GM12878 (cell line): ENCODE measurements at regions not wholly inside any gene's neighbourhood (a gene's known extent, or its start where the extent isn't known, plus 50 kb on each side); places are given as distances from the start of the nearest gene placed in this dataset.

Experiments used
- ATAC-seq: fragments of 200-7000 bp; cut with Tn5 transposase; 3 replicates; pipeline ENCODE4 v1.9.1; 2020; ENCODE audit warnings: mild to moderate bottlenecking, moderate library complexity
- BruUV-seq: library from RNA; stranded (reverse); fragments of 400-500 nt; replicated peaks from 2 replicates; lab custom pipeline; 2021; lab: Mats Ljungman, UMichigan
- CTCF ChIA-PET: fragments of 300-600 bp; sonication (Branson Sonifier 250); formaldehyde crosslinking; extraction: SDS; loops from one replicate; lab custom pipeline; 2021; ENCODE audit warnings: inconsistent platforms; lab: Yijun Ruan, JAX
- POLR2A ChIA-PET: fragments of 350-600 bp; formaldehyde crosslinking; extraction: SDS; loops from one replicate; lab custom pipeline; 2021; ENCODE audit warnings: inconsistent platforms; lab: Charles Lee
- RAD21 ChIA-PET: fragments of 300-600 bp; sonication (Branson Sonifier 250); formaldehyde crosslinking; loops from one replicate; lab custom pipeline; 2023; ENCODE audit warnings: antibody characterized with exemption; ENCODE audit not compliant: unreplicated experiment; lab: Charles Lee
- SMC1A ChIA-PET: fragments of 300-600 bp; sonication (Branson Sonifier 250); formaldehyde crosslinking; loops from one replicate; lab custom pipeline; 2023; ENCODE audit not compliant: unreplicated experiment, uncharacterized antibody; lab: Charles Lee
- DNase-seq: peaks from one replicate; pipeline ENCODE4 v3.0.0-alpha.2; 2011; ENCODE audit warnings: low read depth, low spot score
- FAIRE-seq: peaks from 3 replicates; lab custom pipeline; 2011; peaks lifted over from hg19 to GRCh38; lab: Jason Lieb, UNC
- H2AFZ ChIP-seq: 2 replicates; pipeline ENCODE4 v1.6.0; 2011; ENCODE audit warnings: low read depth, low read length, control low read depth; ENCODE audit not compliant: control insufficient read depth
- H3K27ac ChIP-seq: 2 replicates; pipeline ENCODE4 v1.5.1; 2011; ENCODE audit warnings: control low read depth; ENCODE audit not compliant: control insufficient read depth, insufficient read depth
- H3K27me3 ChIP-seq, 2 experiments: replicated peaks in 1 of 2; 2 replicates each; pipeline versions ENCODE4 v1.6.0 to v1.6.1; 2011; ENCODE audit warnings: low read length in 1 of 2; ENCODE audit not compliant: control insufficient read depth in 2 of 2, insufficient read depth in 2 of 2
- H3K36me3 ChIP-seq, 2 experiments: 2 replicates each; pipeline ENCODE4 v1.5.1; 2011; ENCODE audit warnings: low read length in 1 of 2; ENCODE audit not compliant: control insufficient read depth in 2 of 2, insufficient read depth in 2 of 2
- H3K4me1 ChIP-seq: 2 replicates; pipeline ENCODE4 v1.6.1; 2011; ENCODE audit warnings: mild to moderate bottlenecking, low read length, moderate library complexity, mixed read lengths; ENCODE audit not compliant: control insufficient read depth, insufficient read depth
- H3K4me2 ChIP-seq: 2 replicates; pipeline ENCODE4 v1.6.0; 2011; ENCODE audit warnings: control low read depth; ENCODE audit not compliant: control insufficient read depth, insufficient read depth
- H3K4me3 ChIP-seq: fragments of 200-600 bp; sonication (generic); 2 replicates; pipeline ENCODE4 v1.5.1; 2016
- H3K79me2 ChIP-seq: 2 replicates; pipeline ENCODE4 v1.6.0; 2011; ENCODE audit warnings: low read length; ENCODE audit not compliant: control insufficient read depth, insufficient read depth
- H3K9ac ChIP-seq: 2 replicates; pipeline ENCODE4 v1.8.0; 2011; ENCODE audit warnings: low read length, control low read depth, mixed read lengths; ENCODE audit not compliant: control insufficient read depth, insufficient read depth
- H3K9me3 ChIP-seq: replicated peaks from 3 replicates; pipeline ENCODE4 v1.5.1; 2011; ENCODE audit warnings: mild to moderate bottlenecking, low read length; ENCODE audit not compliant: control insufficient read depth, insufficient read depth
- H4K20me1 ChIP-seq: 2 replicates; pipeline ENCODE4 v1.6.0; 2011; ENCODE audit not compliant: control insufficient read depth, insufficient read depth
- ATF3 ChIP-seq: IDR thresholded peaks from 2 replicates; pipeline ENCODE4 v1.6.1; 2011; ENCODE audit warnings: low read depth, mild to moderate bottlenecking, low read length, moderate library complexity, borderline replicate concordance; ENCODE audit errors: extremely low read depth
- CREB1 ChIP-seq: IDR thresholded peaks from 2 replicates; pipeline ENCODE4 v1.6.1; 2012; ENCODE audit warnings: low read depth, mild to moderate bottlenecking, inconsistent platforms
- FOXK2 ChIP-seq: fragments of 450-650 bp; IDR thresholded peaks from 2 replicates; pipeline ENCODE4 v1.6.1; 2017; ENCODE audit warnings: mild to moderate bottlenecking, moderate library complexity
- KAT2A ChIP-seq: conservative IDR thresholded peaks from 2 replicates; pipeline ENCODE4 v1.6.1; 2011; ENCODE audit warnings: low read depth, low read length; ENCODE audit not compliant: control insufficient read depth
- MLLT1 ChIP-seq: fragments of 450-650 bp; IDR thresholded peaks from 2 replicates; pipeline ENCODE4 v1.6.1; 2016; ENCODE audit warnings: mild to moderate bottlenecking
- NKRF ChIP-seq: fragments of 450-650 bp; conservative IDR thresholded peaks from 2 replicates; pipeline ENCODE4 v1.6.1; 2017; ENCODE audit warnings: mild to moderate bottlenecking, moderate library complexity
- SKIL ChIP-seq: fragments of 450-650 bp; IDR thresholded peaks from 2 replicates; pipeline ENCODE4 v1.6.1; 2017; ENCODE audit warnings: mild to moderate bottlenecking, low read depth, inconsistent platforms; ENCODE audit not compliant: poor library complexity, severe bottlenecking
- SMAD5 ChIP-seq: IDR thresholded peaks from 2 replicates; pipeline ENCODE4 v1.6.1; 2016; ENCODE audit warnings: antibody characterized with exemption, low read depth
- SPI1 ChIP-seq: IDR thresholded peaks from 2 replicates; pipeline ENCODE4 v1.6.1; 2011; ENCODE audit warnings: low read depth, mild to moderate bottlenecking, low read length, moderate library complexity, borderline replicate concordance; ENCODE audit not compliant: insufficient read depth
- SUPT20H ChIP-seq: IDR thresholded peaks from 2 replicates; pipeline ENCODE4 v1.6.1; 2011; ENCODE audit warnings: low read depth, mild to moderate bottlenecking, low read length, moderate library complexity, borderline replicate concordance; ENCODE audit not compliant: control insufficient read depth
- TAF1 ChIP-seq: IDR thresholded peaks from 2 replicates; pipeline ENCODE4 v1.6.1; 2011; ENCODE audit warnings: mild to moderate bottlenecking, low read depth, low read length, borderline replicate concordance
- ZBTB4 ChIP-seq: fragments of 450-650 bp; formaldehyde crosslinking; IDR thresholded peaks from 2 replicates; pipeline ENCODE4 v1.4.0; 2022; ENCODE audit warnings: mild to moderate bottlenecking, moderate library complexity
- ZNF274 ChIP-seq: IDR thresholded peaks from one replicate; pipeline ENCODE4 v1.8.0; 2011; ENCODE audit not compliant: insufficient read length, insufficient read depth
- WGBS: methylation state at CpG from one replicate; pipeline ENCODE4 v1.1.6; 2016; ENCODE audit warnings: low lambda C conversion rate; ENCODE audit not compliant: insufficient replicate concordance, insufficient coverage; ENCODE audit errors: missing lambda C conversion rate; 5-methylcytosine and 5-hydroxymethylcytosine counted together
- in situ Hi-C: fragments of 300-500 bp; cut with MboI; formaldehyde crosslinking; loops from 9 replicates; pipeline ENCODE4 v1.14.3; 2018; ENCODE audit warnings: mixed read lengths
- intact Hi-C: fragments of 100-400 bp; cut with micrococcal nuclease; formaldehyde crosslinking; loops from one replicate; pipeline ENCODE4 v1.14.2; 2022; ENCODE audit not compliant: unreplicated experiment

GRCh38 chr12:115464661-115465060, 780.7 kb upstream of the TBX3 start:
- BruUV-seq = no TSS peak
- Histone ChIP-seq H3K27ac (no peak overlapping the region), H3K27me3 (no peaks in the 10 kb centered on the region), H3K36me3 (no peaks in the 10 kb centered on the region), H3K9ac (no peak overlapping the region), H3K4me3 (no peak overlapping the region), H3K79me2 (no peaks in the 10 kb centered on the region), H3K4me2 (no peak overlapping the region), H3K9me3 (no peaks in the 10 kb centered on the region; the same call in 2 of the 3 replicates), H3K4me1 (no peaks in the 10 kb centered on the region), H4K20me1 (no peaks in the 10 kb centered on the region), H2AFZ (no peak overlapping the region)
- RAD21 ChIA-PET = no interaction called here
- no peak for ATAC-seq
- in situ Hi-C loops = no loop called here
- POLR2A ChIA-PET = no interaction called here
- WGBS = 55% methylated on average over 7 of the region's 7 CpGs
- no peak for FAIRE-seq
- CTCF ChIA-PET = interaction anchor here (1.4 kb wide), 1 partner anchor 97 kb away, joined by 3 read pairs; no protein-coding TSS in a partner anchor
- TF ChIP-seq FOXK2 = no peak
- TF ChIP-seq MLLT1 = no peak
- no peak for TF ChIP-seq ATF3
- TF ChIP-seq ZBTB4 (CRISPR knock-in tag) = no peak
- TF ChIP-seq SUPT20H = no peak
- no peak for TF ChIP-seq SMAD5
- TF ChIP-seq KAT2A = no peak
- TF ChIP-seq NKRF = no peak
- TF ChIP-seq ZNF274 = no peak
- no peak for TF ChIP-seq SKIL
- no peak for TF ChIP-seq SPI1
- TF ChIP-seq TAF1 = no peak
- no peak for TF ChIP-seq CREB1
- DNase-seq = no peak
- intact Hi-C loops = no loop called here
- SMC1A ChIA-PET = no interaction called here
